ENCODE measurements at regions not wholly inside any gene's neighbourhood (a gene's known extent, or its start where the extent isn't known, plus 50 kb on each side); places are given as distances from the start of the nearest gene placed in this dataset.
"Not testable (repeated sequence)": the region's sequence is repeated elsewhere in the genome, so short reads cannot be mapped to it uniquely, and the experiment has no call there.

DNA sequence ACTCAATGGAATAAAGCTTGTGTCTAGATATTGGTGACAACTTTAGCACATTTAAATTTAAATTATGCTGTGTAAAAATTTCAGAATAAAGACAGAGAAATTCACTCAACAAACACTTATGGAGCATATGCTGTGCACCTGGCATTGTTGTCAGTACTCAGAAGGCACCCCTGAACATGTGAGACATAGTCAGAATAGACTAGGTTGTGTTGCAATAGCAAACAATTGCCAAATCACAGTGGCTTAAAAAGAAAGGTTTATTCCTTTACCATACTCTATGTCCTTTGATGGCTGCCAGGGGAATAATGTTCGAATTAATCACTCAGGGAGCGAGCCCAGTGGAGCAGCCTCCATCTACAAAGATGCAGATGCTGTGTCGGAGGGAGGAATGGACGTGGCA is 72.6 kb upstream of the GBA3 start:
- not testable (repeated sequence) for TF ChIP-seq CTCF (IDR thresholded peaks at IDR 0.05; ENCODE audit: poor library complexity); EZH2 (IDR thresholded peaks at IDR 0.05; ENCODE audit: borderline replicate concordance)
